Right lobe of liver (tissue), 6 donors: ENCODE measurements at regions not wholly inside any gene's neighbourhood (a gene's known extent, or its start where the extent isn't known, plus 50 kb on each side); places are given as distances from the start of the nearest gene placed in this dataset.
"Not testable (repeated sequence)": the region's sequence is repeated elsewhere in the genome, so short reads cannot be mapped to it uniquely, and the experiment has no call there.

Source experiments
- ATAC-seq, 4 donors: fragments of 200-7000 bp; cut with Tn5 transposase; one replicate each; pipeline ENCODE4 v1.9.1; 2020; ENCODE audit warnings: mild to moderate bottlenecking in 4 of 4, moderate library complexity in 4 of 4
- DNase-seq, 3 donors: peaks; one replicate each; pipeline ENCODE4 v3.0.0-alpha.2; 2020
- H3K27ac ChIP-seq, 3 donors: fragments of 200-600 bp; one replicate each; pipeline ENCODE4 v1.8.0; 2022
- H3K27me3 ChIP-seq, 2 donors: fragments of 200-600 bp; one replicate each; pipeline ENCODE4 v1.8.0; 2022
- H3K36me3 ChIP-seq, 4 donors: fragments of 200-600 bp; sonication (generic) in 1 of 4; one replicate each; pipeline versions ENCODE4 v1.5.1 to v1.8.0; 2017 to 2022; ENCODE audit warnings: control low read depth in 1 of 4
- H3K4me1 ChIP-seq, 4 donors: fragments of 200-600 bp; sonication (generic) in 1 of 4; one replicate each; pipeline versions ENCODE4 v1.5.1 to v1.8.0; 2017 to 2022; ENCODE audit warnings: control low read depth in 1 of 4
- H3K4me3 ChIP-seq, 3 donors: fragments of 200-600 bp; one replicate each; pipeline ENCODE4 v1.8.0; 2022
- H3K9me3 ChIP-seq, 4 donors: fragments of 200-600 bp; sonication (generic) in 1 of 4; one replicate each; pipeline versions ENCODE4 v1.5.1 to v1.8.0; 2017 to 2022; ENCODE audit warnings: control low read depth in 1 of 4
- POLR2A ChIP-seq: fragments of 450-650 bp; IDR thresholded peaks from one replicate; pipeline ENCODE4 v1.6.1; 2017; ENCODE audit warnings: antibody characterized with exemption, mild to moderate bottlenecking
- WGBS: methylation state at CpG from one replicate; pipeline ENCODE4 v1.1.6; 2018; ENCODE audit warnings: low coverage, low lambda C conversion rate; ENCODE audit not compliant: insufficient coverage; ENCODE audit errors: missing lambda C conversion rate; 5-methylcytosine and 5-hydroxymethylcytosine counted together
- intact Hi-C, 2 donors: fragments of 100-400 bp; cut with DNase I; formaldehyde crosslinking; loops; one replicate each; pipeline versions ENCODE4 v1.11.2 to v1.14.1; 2022
- TF ChIP-seq, protein P1 (sequence below), 4 donors: fragments of 200-600 bp in 3 of 4; fragments of 450-650 bp in 1 of 4; IDR thresholded peaks; one replicate each; pipeline versions ENCODE4 v1.5.1 to v1.8.0; 2016 to 2022; ENCODE audit warnings: antibody characterized with exemption in 4 of 4, mild to moderate bottlenecking in 2 of 4
- donor health status: DM: no; HTN: yes; CAD: no.
- donor health status: DM: no; HTN: no; CAD: no.
- donor health status: DM: no; HTN: no; CAD: no.
- donor health status: DM: no; HTN: yes; CAD: no.
- donor health status: DM: no; HTN: yes; CAD: no.

DNA sequence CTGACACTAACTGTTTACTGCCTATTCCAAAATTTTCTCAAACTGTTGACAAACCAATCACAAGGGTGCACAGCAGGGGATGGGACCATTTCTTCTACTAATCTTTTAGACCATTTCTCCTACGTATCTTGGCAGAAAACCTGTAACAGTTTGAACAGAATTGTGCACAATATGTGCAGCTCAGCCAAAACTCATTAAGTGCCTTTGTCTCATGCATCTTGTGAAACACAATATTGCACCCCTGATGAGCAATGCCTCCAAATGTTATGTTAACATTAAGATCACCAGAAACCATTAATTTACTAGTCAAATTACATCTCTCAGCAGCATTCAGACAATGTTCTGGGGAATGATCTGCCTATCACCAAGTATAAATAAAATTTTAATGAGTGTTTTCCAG, 247.5 kb downstream of the NRIP1 start:
- no peaks in the 10 kb centered on the region for H3K9me3 ChIP-seq
- no peak overlapping the region for H3K4me3 ChIP-seq
- intact Hi-C loops: no loop called here
- H3K27me3 ChIP-seq: no peaks in the 10 kb centered on the region
- TF ChIP-seq, protein P1, sequence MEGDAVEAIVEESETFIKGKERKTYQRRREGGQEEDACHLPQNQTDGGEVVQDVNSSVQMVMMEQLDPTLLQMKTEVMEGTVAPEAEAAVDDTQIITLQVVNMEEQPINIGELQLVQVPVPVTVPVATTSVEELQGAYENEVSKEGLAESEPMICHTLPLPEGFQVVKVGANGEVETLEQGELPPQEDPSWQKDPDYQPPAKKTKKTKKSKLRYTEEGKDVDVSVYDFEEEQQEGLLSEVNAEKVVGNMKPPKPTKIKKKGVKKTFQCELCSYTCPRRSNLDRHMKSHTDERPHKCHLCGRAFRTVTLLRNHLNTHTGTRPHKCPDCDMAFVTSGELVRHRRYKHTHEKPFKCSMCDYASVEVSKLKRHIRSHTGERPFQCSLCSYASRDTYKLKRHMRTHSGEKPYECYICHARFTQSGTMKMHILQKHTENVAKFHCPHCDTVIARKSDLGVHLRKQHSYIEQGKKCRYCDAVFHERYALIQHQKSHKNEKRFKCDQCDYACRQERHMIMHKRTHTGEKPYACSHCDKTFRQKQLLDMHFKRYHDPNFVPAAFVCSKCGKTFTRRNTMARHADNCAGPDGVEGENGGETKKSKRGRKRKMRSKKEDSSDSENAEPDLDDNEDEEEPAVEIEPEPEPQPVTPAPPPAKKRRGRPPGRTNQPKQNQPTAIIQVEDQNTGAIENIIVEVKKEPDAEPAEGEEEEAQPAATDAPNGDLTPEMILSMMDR (IDR thresholded peaks at IDR 0.05): no peak
- TF ChIP-seq POLR2A: no peak
- DNase-seq: no peak
- WGBS: 70% methylated on average over 1 of the region's 1 CpG
- no peak for ATAC-seq
- no peaks in the 10 kb centered on the region for H3K4me1 ChIP-seq
- no peaks in the 10 kb centered on the region for H3K36me3 ChIP-seq
- no peak overlapping the region for H3K27ac ChIP-seq

DNA sequence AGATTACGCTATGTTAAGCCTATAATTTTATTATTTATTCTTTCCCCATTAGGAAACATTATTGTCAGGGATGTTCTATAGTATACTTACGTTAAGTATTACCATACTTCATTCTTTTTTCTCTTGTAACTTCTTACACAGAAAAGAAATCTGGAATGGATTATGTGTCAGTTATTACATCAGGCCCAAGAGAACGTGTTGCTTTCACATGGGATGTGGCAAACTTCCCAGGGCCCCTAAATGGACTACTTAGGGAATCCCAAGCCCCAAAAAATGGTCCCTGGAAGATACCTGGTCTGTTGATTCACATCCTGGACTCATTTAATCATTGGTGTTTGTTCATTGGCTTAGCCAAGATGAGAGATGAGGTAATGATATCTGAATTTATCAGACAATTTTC, 249.8 kb downstream of the NRIP1 start:
- Histone ChIP-seq H3K9me3 (no peaks in the 10 kb centered on the region), H3K4me1 (no peaks in the 10 kb centered on the region), H3K27me3 (no peaks in the 10 kb centered on the region), H3K36me3 (no peaks in the 10 kb centered on the region), H3K27ac (no peak overlapping the region), H3K4me3 (no peak overlapping the region)
- intact Hi-C loops: no loop called here
- no peak for DNase-seq
- ATAC-seq: no peak
- WGBS: 87% methylated on average over 3 of the region's 3 CpGs
- no peak for TF ChIP-seq POLR2A
- TF ChIP-seq, protein P1 (IDR thresholded peaks at IDR 0.05): no peak

DNA sequence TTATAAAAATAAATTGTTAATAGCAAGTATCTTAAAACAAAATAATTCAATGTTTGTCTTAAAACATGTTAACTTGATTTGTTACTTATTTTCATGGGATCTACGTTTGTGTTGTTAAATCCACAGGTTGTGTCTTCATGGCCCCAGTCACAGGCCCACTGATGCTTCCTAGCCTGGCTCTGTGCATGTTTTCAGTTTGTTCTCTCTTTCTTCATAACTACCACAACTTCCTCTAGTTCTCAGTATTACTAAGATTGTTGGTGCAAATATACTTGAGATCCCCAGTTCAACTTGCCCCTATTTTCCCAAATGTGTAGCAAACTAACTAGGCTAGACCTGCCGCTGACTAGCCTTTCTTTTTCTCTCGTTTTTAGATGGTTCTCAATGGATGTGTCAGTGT, 250.5 kb downstream of the NRIP1 start:
- 71% methylated on average over 3 of the region's 3 CpGs for WGBS
- no peak for ATAC-seq
- TF ChIP-seq, protein P1 (IDR thresholded peaks at IDR 0.05): no peak
- no peak for TF ChIP-seq POLR2A
- no peak overlapping the region for H3K27ac ChIP-seq
- DNase-seq: no peak
- intact Hi-C loops: no loop called here
- H3K4me1 ChIP-seq: no peaks in the 10 kb centered on the region
- H3K9me3 ChIP-seq: no peaks in the 10 kb centered on the region
- H3K27me3 ChIP-seq: no peaks in the 10 kb centered on the region
- no peaks in the 10 kb centered on the region for H3K36me3 ChIP-seq
- no peak overlapping the region for H3K4me3 ChIP-seq

DNA sequence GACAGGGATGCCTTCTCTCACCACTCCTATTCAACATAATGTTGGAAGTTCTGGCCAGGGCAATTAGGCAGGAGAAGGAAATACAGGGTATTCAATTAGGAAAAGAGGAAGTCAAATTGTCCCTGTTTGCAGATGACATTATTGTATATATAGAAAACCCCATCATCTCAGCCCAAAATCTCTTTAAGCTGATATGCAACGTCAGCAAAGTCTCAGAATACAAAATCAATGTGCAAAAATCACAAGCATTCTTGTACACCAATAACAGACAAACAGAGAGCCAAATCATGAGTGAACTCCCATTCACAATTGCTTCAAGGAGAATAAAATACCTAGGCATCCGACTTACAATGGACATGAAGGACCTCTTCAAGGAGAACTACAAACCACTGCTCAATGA, 258.1 kb upstream of the SAMSN1 start:
- H3K27me3 ChIP-seq, H3K27ac ChIP-seq, intact Hi-C loops, DNase-seq, ATAC-seq, H3K4me3 ChIP-seq, H3K4me1 ChIP-seq, H3K36me3 ChIP-seq, H3K9me3 ChIP-seq: not testable (repeated sequence)
- WGBS: 61% methylated on average over 2 of the region's 2 CpGs

DNA sequence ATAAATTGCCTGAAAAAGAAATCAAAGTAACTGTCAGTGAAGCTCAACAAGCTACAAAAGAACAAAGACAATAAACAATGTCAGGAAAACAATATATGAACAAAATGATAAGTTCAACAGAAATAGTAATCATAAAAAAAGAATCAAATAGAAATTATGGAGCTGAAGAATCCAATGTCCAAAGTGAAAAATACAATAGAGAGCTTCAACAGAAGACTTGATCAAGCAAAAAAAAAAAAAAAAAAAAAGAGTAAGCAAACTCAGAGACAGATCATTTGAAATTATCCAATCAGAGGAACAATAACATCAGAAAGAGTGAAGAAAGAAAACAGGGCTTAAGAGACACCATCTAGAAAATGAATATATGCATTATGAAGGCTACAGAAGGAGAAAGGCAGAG, 251.4 kb upstream of the SAMSN1 start:
- TF ChIP-seq POLR2A: no peak
- TF ChIP-seq, protein P1 (IDR thresholded peaks at IDR 0.05): no peak
- ATAC-seq: no peak
- H3K9me3 ChIP-seq: no peaks in the 10 kb centered on the region
- no peak overlapping the region for H3K4me3 ChIP-seq
- no peak for DNase-seq
- intact Hi-C loops: no loop called here
- no peaks in the 10 kb centered on the region for H3K36me3 ChIP-seq
- H3K4me1 ChIP-seq: no peaks in the 10 kb centered on the region
- no peak overlapping the region for H3K27ac ChIP-seq
- no peaks in the 10 kb centered on the region for H3K27me3 ChIP-seq
